Retinal pigment epithelial cell (primary cell): ENCODE measurements at regions not wholly inside any gene's neighbourhood (a gene's known extent, or its start where the extent isn't known, plus 50 kb on each side); places are given as distances from the start of the nearest gene placed in this dataset.

Experiments used
- DNase-seq: peaks from one replicate; pipeline ENCODE4 v3.0.0-alpha.2; 2010; ENCODE audit warnings: low read depth
- H3K4me3 ChIP-seq: 2 replicates; pipeline ENCODE4 v1.5.1; 2011; ENCODE audit warnings: mild to moderate bottlenecking, low read length, control low read depth, moderate library complexity
- CTCF ChIP-seq: conservative IDR thresholded peaks from 2 replicates; pipeline ENCODE4 v1.5.1; 2011; ENCODE audit warnings: low read depth, low read length, control low read depth, inconsistent platforms

GRCh38 chr9:30121611-30122010 is 2262.8 kb upstream of the ACO1 start:
- DNase-seq = no peak
- no peak for TF ChIP-seq CTCF
- no peak overlapping the region for H3K4me3 ChIP-seq

- no peak for DNase-seq
- no peak overlapping the region for H3K4me3 ChIP-seq
- TF ChIP-seq CTCF = no peak
These were observed 2258.6 kb upstream of the ACO1 start for GRCh38 chr9:30125881-30126280.

- TF ChIP-seq CTCF = no peak
- no peak overlapping the region for H3K4me3 ChIP-seq
- no peak for DNase-seq
These were observed 2257.1 kb upstream of the ACO1 start for GRCh38 chr9:30127371-30127770.

GRCh38 chr9:30140407-30140806 is 2244.0 kb upstream of the ACO1 start:
- H3K4me3 ChIP-seq = no peak overlapping the region
- no peak for TF ChIP-seq CTCF
- no peak for DNase-seq

GRCh38 chr9:30160570-30160969 is 2223.9 kb upstream of the ACO1 start:
- DNase-seq = no peak
- no peak for TF ChIP-seq CTCF
- no peak overlapping the region for H3K4me3 ChIP-seq

GRCh38 chr9:30172206-30172605 is 2212.2 kb upstream of the ACO1 start:
- H3K4me3 ChIP-seq = no peak overlapping the region
- DNase-seq = no peak
- TF ChIP-seq CTCF = no peak

- TF ChIP-seq CTCF = no peak
- no peak for DNase-seq
- H3K4me3 ChIP-seq = no peak overlapping the region
These were observed 2205.8 kb upstream of the ACO1 start for GRCh38 chr9:30178610-30179009.
